Muscle layer of colon (tissue), 2 donors: ENCODE measurements at regions not wholly inside any gene's neighbourhood (a gene's known extent, or its start where the extent isn't known, plus 50 kb on each side); places are given as distances from the start of the nearest gene placed in this dataset.

Experiments
- H3K27ac ChIP-seq: one replicate; pipeline ENCODE4 v1.7.0; 2013; ENCODE audit warnings: low read depth, mild to moderate bottlenecking, low read length, moderate library complexity
- H3K27me3 ChIP-seq, 2 donors: one replicate each; pipeline ENCODE4 v1.7.0; 2013; ENCODE audit warnings: low read length in 2 of 2, mild to moderate bottlenecking in 2 of 2; ENCODE audit not compliant: insufficient read depth in 2 of 2, control insufficient read depth in 1 of 2
- H3K36me3 ChIP-seq: one replicate; pipeline ENCODE4 v1.7.0; 2013; ENCODE audit warnings: mild to moderate bottlenecking, low read length; ENCODE audit not compliant: insufficient read depth
- H3K4me1 ChIP-seq: one replicate; pipeline ENCODE4 v1.7.0; 2013; ENCODE audit warnings: mild to moderate bottlenecking, low read length; ENCODE audit not compliant: insufficient read depth
- H3K4me3 ChIP-seq, 2 donors: one replicate each; pipeline ENCODE4 v1.7.0; 2013; ENCODE audit warnings: low read length in 2 of 2, low read depth in 1 of 2, mild to moderate bottlenecking in 1 of 2, moderate library complexity in 1 of 2
- H3K9ac ChIP-seq: one replicate; pipeline ENCODE4 v1.7.0; 2013; ENCODE audit warnings: low read length
- H3K9me3 ChIP-seq: one replicate; pipeline ENCODE4 v1.7.0; 2013; ENCODE audit warnings: mild to moderate bottlenecking, low read length
- donor health status: abdominal sarcoma.
- donor health status: Adenocarcinoma of cecum.

DNA sequence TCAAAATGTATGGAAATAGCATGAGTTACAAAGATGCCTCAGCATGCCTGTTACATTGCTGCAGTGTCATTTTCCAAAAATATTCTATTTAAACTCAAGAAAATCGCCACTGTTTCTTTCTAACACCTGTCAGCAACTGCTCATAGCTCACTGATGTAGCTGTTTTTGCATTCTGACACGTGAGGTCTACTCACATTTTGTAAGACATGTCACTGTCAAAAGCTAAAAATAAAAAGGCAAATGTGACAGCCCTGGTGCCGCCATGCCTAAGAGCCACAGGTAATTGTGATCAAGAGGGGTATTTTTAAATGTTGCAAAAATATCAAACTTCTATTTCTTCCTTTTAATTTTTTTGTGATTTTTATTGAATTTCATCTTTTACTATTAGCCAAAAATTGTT, 556.2 kb upstream of the TMPRSS15 start:
- H3K27me3 ChIP-seq, result no peaks in the 10 kb centered on the region
- no peak overlapping the region for H3K4me3 ChIP-seq
- no peak overlapping the region for H3K27ac ChIP-seq
- H3K4me1 ChIP-seq, result no peaks in the 10 kb centered on the region
- no peaks in the 10 kb centered on the region for H3K36me3 ChIP-seq
- H3K9me3 ChIP-seq, result no peaks in the 10 kb centered on the region
- no peak overlapping the region for H3K9ac ChIP-seq

GRCh38 chr21:18960306-18960705, 556.7 kb upstream of the TMPRSS15 start:
- Histone ChIP-seq H3K4me1 (no peaks in the 10 kb centered on the region), H3K36me3 (no peaks in the 10 kb centered on the region), H3K27me3 (no peaks in the 10 kb centered on the region), H3K27ac (no peak overlapping the region), H3K9ac (no peak overlapping the region), H3K4me3 (no peak overlapping the region), H3K9me3 (no peaks in the 10 kb centered on the region)

DNA sequence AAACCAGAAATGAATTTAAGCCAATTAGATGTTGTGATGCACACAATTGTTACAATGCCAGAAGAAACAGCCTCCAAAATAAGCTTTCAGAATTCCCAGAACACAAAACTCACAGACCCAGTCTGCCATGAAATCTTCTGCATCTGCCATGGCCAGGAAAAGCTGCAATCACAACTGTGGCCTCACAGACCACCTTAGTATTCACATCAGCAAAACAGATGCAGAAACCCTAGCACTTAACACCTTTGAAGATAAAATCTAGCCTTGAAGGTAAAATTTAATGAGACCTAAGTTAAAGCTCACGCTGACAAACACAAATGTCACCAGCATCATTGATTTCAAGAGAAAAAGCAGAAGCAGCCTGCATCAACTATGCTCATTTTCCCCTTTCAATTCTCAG, 566.8 kb upstream of the TMPRSS15 start:
- Histone ChIP-seq H3K27me3 (no peaks in the 10 kb centered on the region), H3K36me3 (no peaks in the 10 kb centered on the region), H3K27ac (no peak overlapping the region), H3K4me3 (no peak overlapping the region), H3K9ac (no peak overlapping the region), H3K9me3 (no peaks in the 10 kb centered on the region), H3K4me1 (no peaks in the 10 kb centered on the region)

DNA sequence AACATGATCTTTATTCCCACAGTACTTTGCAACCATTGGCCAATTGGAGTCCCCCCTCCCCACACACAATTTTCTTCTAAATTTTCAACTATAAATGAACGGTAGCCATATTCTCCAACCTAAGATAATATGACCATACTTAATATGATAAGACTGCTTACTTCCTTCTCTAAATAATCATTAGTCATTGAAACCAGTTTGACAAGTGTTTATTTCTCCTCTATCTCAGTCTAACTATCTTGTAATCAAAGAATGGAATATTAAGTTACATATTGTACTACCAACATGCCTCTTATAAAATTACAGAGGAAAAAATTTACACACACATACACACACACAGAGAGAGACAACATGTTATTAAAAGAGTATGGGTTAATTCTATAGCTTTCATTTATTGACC, 567.4 kb upstream of the TMPRSS15 start:
- Histone ChIP-seq H3K4me1 (no peaks in the 10 kb centered on the region), H3K9ac (no peak overlapping the region), H3K9me3 (no peaks in the 10 kb centered on the region), H3K27me3 (no peaks in the 10 kb centered on the region), H3K4me3 (no peak overlapping the region), H3K27ac (no peak overlapping the region), H3K36me3 (no peaks in the 10 kb centered on the region)

GRCh38 chr21:18985584-18985983, 582.0 kb upstream of the TMPRSS15 start:
- Histone ChIP-seq H3K9ac (no peak overlapping the region), H3K36me3 (no peaks in the 10 kb centered on the region), H3K4me1 (peaks cover 40% of the 10 kb centered on the region), H3K9me3 (no peaks in the 10 kb centered on the region), H3K4me3 (peak overlapping the region in 1 of 2 donors; percentile 7), H3K27ac (peak overlapping the region; percentile 27), H3K27me3 (no peaks in the 10 kb centered on the region)

GRCh38 chr21:18986197-18986596, 582.6 kb upstream of the TMPRSS15 start:
- H3K36me3 ChIP-seq, result no peaks in the 10 kb centered on the region
- peak overlapping the region in 1 of 2 donors; percentile 37 for H3K4me3 ChIP-seq
- H3K4me1 ChIP-seq, result peaks cover 40% of the 10 kb centered on the region
- H3K27me3 ChIP-seq, result no peaks in the 10 kb centered on the region
- H3K27ac ChIP-seq, result peak overlapping the region; percentile 66
- no peak overlapping the region for H3K9ac ChIP-seq
- no peaks in the 10 kb centered on the region for H3K9me3 ChIP-seq

DNA sequence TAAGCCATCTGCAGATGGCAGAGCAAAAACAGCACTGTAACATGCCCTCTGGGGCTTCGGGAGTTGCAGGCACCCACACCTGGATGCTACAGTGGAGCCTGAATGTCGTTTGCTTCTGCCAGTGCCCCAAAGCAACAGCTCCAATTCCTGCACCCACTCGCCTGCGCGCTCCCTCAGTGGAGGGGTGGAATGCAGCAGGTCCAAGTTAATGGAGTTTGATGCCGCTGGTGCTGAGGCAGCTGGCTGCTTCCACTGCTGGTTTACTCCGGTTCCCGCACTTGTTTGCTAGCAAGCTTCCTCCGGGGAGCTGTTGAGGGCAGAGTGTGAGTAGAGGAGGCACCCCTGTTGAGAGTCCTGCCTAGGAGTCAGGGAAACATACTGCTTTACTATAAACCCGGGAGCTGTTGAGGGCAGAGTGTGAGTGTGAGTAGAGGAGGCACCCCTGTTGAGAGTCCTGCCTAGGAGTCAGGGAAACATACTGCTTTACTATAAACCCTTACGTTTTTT, 584.0 kb upstream of the TMPRSS15 start:
- H3K36me3 ChIP-seq, result no peaks in the 10 kb centered on the region
- H3K27me3 ChIP-seq, result no peaks in the 10 kb centered on the region
- H3K9ac ChIP-seq, result no peak overlapping the region
- H3K9me3 ChIP-seq, result no peaks in the 10 kb centered on the region
- peaks cover 40% of the 10 kb centered on the region for H3K4me1 ChIP-seq
- H3K4me3 ChIP-seq, result peak overlapping the region in 1 of 2 donors; percentile 37
- peak overlapping the region; percentile 8 for H3K27ac ChIP-seq

DNA sequence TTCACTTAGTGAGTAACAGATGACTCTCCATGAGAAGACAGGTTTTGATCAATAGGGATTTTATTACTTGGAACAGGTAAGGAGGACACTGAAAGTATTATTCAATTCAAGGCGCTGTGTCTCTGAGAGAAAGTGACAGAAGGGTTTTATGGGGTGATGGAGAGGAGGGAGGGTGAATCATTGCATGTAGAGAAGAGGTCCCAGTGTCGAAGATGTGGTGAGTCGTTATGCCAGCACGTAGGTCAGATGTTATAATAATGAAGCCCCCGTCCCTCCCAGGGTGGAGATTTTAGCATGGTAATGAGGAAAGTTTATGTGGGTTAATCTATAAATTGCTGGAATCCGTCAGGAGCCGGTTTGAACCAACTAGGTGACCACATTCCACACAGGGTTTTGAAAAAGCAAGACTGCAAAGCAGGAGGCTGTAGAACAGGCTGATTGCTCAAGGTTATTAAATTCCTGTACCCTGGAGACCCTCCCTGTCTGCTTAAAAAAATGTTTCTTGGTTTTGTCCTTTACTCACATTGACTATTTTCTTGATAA, 586.4 kb upstream of the TMPRSS15 start:
- H3K9me3 ChIP-seq, result no peaks in the 10 kb centered on the region
- no peak overlapping the region for H3K27ac ChIP-seq
- peaks cover 36% of the 10 kb centered on the region for H3K4me1 ChIP-seq
- H3K9ac ChIP-seq, result no peak overlapping the region
- no peak overlapping the region for H3K4me3 ChIP-seq
- H3K36me3 ChIP-seq, result no peaks in the 10 kb centered on the region
- no peaks in the 10 kb centered on the region for H3K27me3 ChIP-seq

- Histone ChIP-seq H3K36me3 (no peaks in the 10 kb centered on the region), H3K9ac (no peak overlapping the region), H3K27ac (no peak overlapping the region), H3K4me1 (peaks cover 22% of the 10 kb centered on the region), H3K27me3 (no peaks in the 10 kb centered on the region), H3K4me3 (no peak overlapping the region), H3K9me3 (no peaks in the 10 kb centered on the region)
Observed at GRCh38 chr21:18991846-18992245, 588.3 kb upstream of the TMPRSS15 start.

GRCh38 chr21:19010251-19010650, 606.7 kb upstream of the TMPRSS15 start:
- no peak overlapping the region for H3K9ac ChIP-seq
- no peak overlapping the region for H3K27ac ChIP-seq
- no peak overlapping the region for H3K4me3 ChIP-seq
- H3K27me3 ChIP-seq, result no peaks in the 10 kb centered on the region
- H3K36me3 ChIP-seq, result no peaks in the 10 kb centered on the region
- H3K9me3 ChIP-seq, result no peaks in the 10 kb centered on the region
- no peaks in the 10 kb centered on the region for H3K4me1 ChIP-seq

DNA sequence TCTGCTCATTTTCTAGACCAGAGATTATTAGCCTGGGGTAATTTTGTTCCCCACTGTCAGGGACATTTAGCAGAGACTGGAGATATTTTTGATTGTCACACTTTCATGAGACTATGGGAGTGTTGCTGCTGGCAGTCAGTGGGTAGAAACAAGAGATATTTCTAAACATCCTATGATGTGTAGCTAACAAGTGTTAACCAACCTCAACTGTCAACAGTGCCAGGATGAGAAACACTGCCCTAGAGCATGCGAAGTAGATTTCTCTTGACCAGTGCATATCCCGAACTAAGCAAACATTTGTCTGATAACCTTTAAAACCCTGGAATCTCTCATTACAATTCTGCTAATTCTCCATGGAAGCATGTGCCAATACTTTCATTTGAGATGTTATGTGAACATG, 607.4 kb upstream of the TMPRSS15 start:
- Histone ChIP-seq H3K4me1 (no peaks in the 10 kb centered on the region), H3K9me3 (no peaks in the 10 kb centered on the region), H3K27ac (no peak overlapping the region), H3K4me3 (no peak overlapping the region), H3K9ac (no peak overlapping the region), H3K36me3 (no peaks in the 10 kb centered on the region), H3K27me3 (no peaks in the 10 kb centered on the region)

GRCh38 chr21:19011451-19011850, 607.9 kb upstream of the TMPRSS15 start:
- Histone ChIP-seq H3K9me3 (no peaks in the 10 kb centered on the region), H3K4me1 (no peaks in the 10 kb centered on the region), H3K36me3 (no peaks in the 10 kb centered on the region), H3K9ac (no peak overlapping the region), H3K27me3 (no peaks in the 10 kb centered on the region), H3K27ac (no peak overlapping the region), H3K4me3 (no peak overlapping the region)
